Testis (tissue), 2 donors: ENCODE measurements at regions not wholly inside any gene's neighbourhood (a gene's known extent, or its start where the extent isn't known, plus 50 kb on each side); places are given as distances from the start of the nearest gene placed in this dataset.

Experiments used
- CTCF ChIP-seq, 3 experiments: fragments of 450-650 bp in 2 of 3; fragments of 200-600 bp in 1 of 3; sonication (generic) in 1 of 3; IDR thresholded peaks; one replicate each; pipeline ENCODE4 v1.5.1; 2016 to 2019; ENCODE audit warnings: antibody characterized with exemption in 3 of 3, mild to moderate bottlenecking in 2 of 3, moderate library complexity in 1 of 3
- POLR2A ChIP-seq: fragments of 450-650 bp; IDR thresholded peaks from one replicate; pipeline ENCODE4 v1.6.1; 2017; ENCODE audit warnings: antibody characterized with exemption, mild to moderate bottlenecking, moderate library complexity

GRCh38 chr7:23925088-23925487 is 215.1 kb downstream of the STK31 start:
- TF ChIP-seq CTCF (IDR thresholded peaks at IDR 0.05) (no peak), POLR2A (no peak)
